Esophagus squamous epithelium (tissue), 4 donors: ENCODE measurements at regions not wholly inside any gene's neighbourhood (a gene's known extent, or its start where the extent isn't known, plus 50 kb on each side); places are given as distances from the start of the nearest gene placed in this dataset.

Experiments used
- CTCF ChIP-seq, 6 experiments: fragments of 450-650 bp in 4 of 6; fragments of 200-600 bp in 2 of 6; sonication (generic) in 2 of 6; IDR thresholded peaks; one replicate each; pipeline ENCODE4 v1.5.1; 2016 to 2019; ENCODE audit warnings: antibody characterized with exemption in 6 of 6, mild to moderate bottlenecking in 4 of 6, moderate library complexity in 4 of 6
- POLR2A ChIP-seq, 4 donors: fragments of 450-650 bp; IDR thresholded peaks; one replicate each; pipeline ENCODE4 v1.6.1; 2017; ENCODE audit warnings: antibody characterized with exemption in 4 of 4, mild to moderate bottlenecking in 4 of 4, moderate library complexity in 3 of 4

- TF ChIP-seq POLR2A (IDR thresholded peaks at IDR 0.05): no peak
- TF ChIP-seq CTCF (IDR thresholded peaks at IDR 0.05): no peak
Observed at GRCh38 chr18:75753753-75754152, 326.2 kb upstream of the SMIM21 start.
